ENCODE measurements at regions not wholly inside any gene's neighbourhood (a gene's known extent, or its start where the extent isn't known, plus 50 kb on each side); places are given as distances from the start of the nearest gene placed in this dataset.

- TF ChIP-seq, protein P1, sequence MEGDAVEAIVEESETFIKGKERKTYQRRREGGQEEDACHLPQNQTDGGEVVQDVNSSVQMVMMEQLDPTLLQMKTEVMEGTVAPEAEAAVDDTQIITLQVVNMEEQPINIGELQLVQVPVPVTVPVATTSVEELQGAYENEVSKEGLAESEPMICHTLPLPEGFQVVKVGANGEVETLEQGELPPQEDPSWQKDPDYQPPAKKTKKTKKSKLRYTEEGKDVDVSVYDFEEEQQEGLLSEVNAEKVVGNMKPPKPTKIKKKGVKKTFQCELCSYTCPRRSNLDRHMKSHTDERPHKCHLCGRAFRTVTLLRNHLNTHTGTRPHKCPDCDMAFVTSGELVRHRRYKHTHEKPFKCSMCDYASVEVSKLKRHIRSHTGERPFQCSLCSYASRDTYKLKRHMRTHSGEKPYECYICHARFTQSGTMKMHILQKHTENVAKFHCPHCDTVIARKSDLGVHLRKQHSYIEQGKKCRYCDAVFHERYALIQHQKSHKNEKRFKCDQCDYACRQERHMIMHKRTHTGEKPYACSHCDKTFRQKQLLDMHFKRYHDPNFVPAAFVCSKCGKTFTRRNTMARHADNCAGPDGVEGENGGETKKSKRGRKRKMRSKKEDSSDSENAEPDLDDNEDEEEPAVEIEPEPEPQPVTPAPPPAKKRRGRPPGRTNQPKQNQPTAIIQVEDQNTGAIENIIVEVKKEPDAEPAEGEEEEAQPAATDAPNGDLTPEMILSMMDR (IDR thresholded peaks at IDR 0.05; ENCODE audit: low read depth, low read length, poor library complexity, severe bottlenecking), result no peak
- TF ChIP-seq EZH2phosphoT487 (IDR thresholded peaks at IDR 0.05; ENCODE audit: borderline replicate concordance, low read length), result no peak
Measured at GRCh38 chr6:6521961-6522482, 66.5 kb upstream of the LY86 start.
